A549 (cell line): ENCODE measurements at regions not wholly inside any gene's neighbourhood (a gene's known extent, or its start where the extent isn't known, plus 50 kb on each side); places are given as distances from the start of the nearest gene placed in this dataset.

ENCODE experiments used
- ATAC-seq, 2 experiments: fragments of 200-7000 bp in 1 of 2; fragments of >200 bp in 1 of 2; cut with Nextera tagmentation in 1 of 2; cut with Tn5 transposase in 1 of 2; 3 replicates each; pipeline versions ENCODE4 v1.8.0 to v1.9.1; 2018 to 2020; ENCODE audit warnings: mild to moderate bottlenecking in 1 of 2, moderate library complexity in 1 of 2
- CTCF ChIA-PET: fragments of 300-600 bp; sonication (Branson Sonifier 250); formaldehyde crosslinking; extraction: SDS; loops from one replicate; lab custom pipeline; 2021; ENCODE audit warnings: antibody characterized with exemption, inconsistent platforms; lab: Yijun Ruan, JAX
- POLR2A ChIA-PET: fragments of 350-600 bp; formaldehyde crosslinking; extraction: SDS; loops from one replicate; lab custom pipeline; 2021; ENCODE audit warnings: antibody characterized with exemption, inconsistent platforms; lab: Yijun Ruan, JAX
- DNase-seq, 2 experiments: peaks; one replicate each; pipeline versions ENCODE4 v3.0.0 to v3.0.0-alpha.2; 2011 to 2016; ENCODE audit warnings: low read depth in 1 of 2, low spot score in 1 of 2
- FAIRE-seq: peaks from 2 replicates; lab custom pipeline; 2011; peaks lifted over from hg19 to GRCh38; lab: Jason Lieb, UNC
- H3K27ac ChIP-seq, 2 experiments: fragments of >200 bp; sonication (Bioruptor Twin); formaldehyde crosslinking; 3 replicates each; pipeline ENCODE4 v1.5.1; 2016 to 2017
- H3K4me1 ChIP-seq: fragments of >200 bp; sonication (Bioruptor Twin); formaldehyde crosslinking; 3 replicates; pipeline ENCODE4 v1.6.1; 2016
- H3K4me2 ChIP-seq: fragments of >200 bp; sonication (Bioruptor Twin); formaldehyde crosslinking; 3 replicates; pipeline ENCODE4 v1.6.1; 2016
- H3K4me3 ChIP-seq: fragments of >200 bp; sonication (Bioruptor Twin); formaldehyde crosslinking; 3 replicates; pipeline ENCODE4 v1.5.1; 2016
- H3K9me3 ChIP-seq: fragments of >200 bp; sonication (Bioruptor Twin); formaldehyde crosslinking; 3 replicates; pipeline ENCODE4 v1.6.1; 2016
- BHLHE40 ChIP-seq: IDR thresholded peaks from 2 replicates; pipeline ENCODE4 v1.6.1; 2012; ENCODE audit warnings: low read depth, low read length, inconsistent platforms
- CTCF ChIP-seq: fragments of >200 bp; sonication (Bioruptor Twin); formaldehyde crosslinking; IDR thresholded peaks from 3 replicates; pipeline ENCODE4 v1.5.1; 2016
- E2F6 ChIP-seq: IDR thresholded peaks from 2 replicates; pipeline ENCODE4 v1.6.1; 2012; ENCODE audit warnings: low read depth, borderline replicate concordance
- EHF ChIP-seq: fragments of 250-450 bp; sonication (Bioruptor Pico); IDR thresholded peaks from 2 replicates; pipeline ENCODE4 v1.5.0; 2020; ENCODE audit warnings: mild to moderate bottlenecking
- EHMT2 ChIP-seq: fragments of 200-600 bp; sonication (generic); IDR thresholded peaks from 2 replicates; pipeline ENCODE4 v1.6.1; 2016; ENCODE audit warnings: antibody characterized with exemption, low read depth, mild to moderate bottlenecking, moderate library complexity
- ELK1 ChIP-seq: fragments of 150-350 bp; IDR thresholded peaks from 2 replicates; pipeline ENCODE4 v1.6.1; 2014; ENCODE audit warnings: low read depth, mild to moderate bottlenecking, low read length
- FOXS1 ChIP-seq: fragments of 250-450 bp; sonication (Bioruptor Pico); IDR thresholded peaks from 2 replicates; pipeline ENCODE4 v1.5.0; 2020; ENCODE audit warnings: mild to moderate bottlenecking, moderate library complexity
- GATA3 ChIP-seq: IDR thresholded peaks from 2 replicates; pipeline ENCODE4 v1.6.1; 2012; ENCODE audit warnings: borderline replicate concordance
- HDAC2 ChIP-seq: fragments of 200-600 bp; sonication (generic); IDR thresholded peaks from 2 replicates; pipeline ENCODE4 v1.6.1; 2016
- HMGXB4 ChIP-seq: fragments of 250-450 bp; sonication (Bioruptor Pico); IDR thresholded peaks from 2 replicates; pipeline ENCODE4 v1.5.0; 2021; ENCODE audit warnings: mild to moderate bottlenecking, moderate library complexity, borderline replicate concordance
- JUN ChIP-seq, 2 experiments: fragments of >200 bp; sonication (Bioruptor Twin); formaldehyde crosslinking; IDR thresholded peaks; 2 replicates in 1 of 2; 3 replicates in 1 of 2; pipeline ENCODE4 v1.6.1; 2016 to 2017
- MAFK ChIP-seq: fragments of 450-650 bp; IDR thresholded peaks from 2 replicates; pipeline ENCODE4 v1.6.1; 2014; ENCODE audit not compliant: partially characterized antibody
- REST ChIP-seq: fragments of 200-600 bp; sonication (generic); IDR thresholded peaks from 2 replicates; pipeline ENCODE4 v1.6.1; 2016; ENCODE audit warnings: antibody characterized with exemption, mild to moderate bottlenecking, moderate library complexity
- RNF2 ChIP-seq: fragments of 200-600 bp; sonication (generic); IDR thresholded peaks from 2 replicates; pipeline ENCODE4 v1.6.1; 2016; ENCODE audit warnings: low read depth, mild to moderate bottlenecking, antibody characterized with exemption, moderate library complexity, borderline replicate concordance
- SMC3 ChIP-seq: fragments of >200 bp; sonication (Bioruptor Twin); formaldehyde crosslinking; IDR thresholded peaks from 3 replicates; pipeline ENCODE4 v1.6.1; 2018; ENCODE audit warnings: inconsistent platforms
- TFCP2L1 ChIP-seq: fragments of 250-450 bp; sonication (Bioruptor Pico); IDR thresholded peaks from 2 replicates; pipeline ENCODE4 v1.5.0; 2021; ENCODE audit warnings: mild to moderate bottlenecking
- TP53 ChIP-seq: fragments of 250-450 bp; sonication (Bioruptor Pico); IDR thresholded peaks from 2 replicates; pipeline ENCODE4 v1.5.0; 2021; ENCODE audit warnings: mild to moderate bottlenecking, moderate library complexity
- ZC3H11A ChIP-seq: fragments of 450-650 bp; IDR thresholded peaks from 2 replicates; pipeline ENCODE4 v1.6.1; 2014; ENCODE audit warnings: antibody characterized with exemption, mild to moderate bottlenecking
- ZNF302 ChIP-seq: fragments of 250-450 bp; sonication (Bioruptor Pico); IDR thresholded peaks from 2 replicates; pipeline ENCODE4 v1.9.0; 2021; ENCODE audit warnings: inconsistent platforms, mild to moderate bottlenecking, moderate library complexity
- WGBS: methylation state at CpG from one replicate; pipeline ENCODE4 v1.1.6; 2017; ENCODE audit errors: missing lambda C conversion rate; 5-methylcytosine and 5-hydroxymethylcytosine counted together

GRCh38 chr2:16308816-16309215 lies 356.8 kb downstream of the CYRIA start:
- H3K4me3 ChIP-seq, result no peak overlapping the region
- WGBS, result 1% methylated on average over 2 of the region's 2 CpGs
- H3K4me2 ChIP-seq, result no peak overlapping the region
- no peak overlapping the region for H3K27ac ChIP-seq
- ChIA-PET POLR2A (no interaction called here), CTCF (interaction anchor here (1.8 kb wide), 1 partner anchor 10 kb away, joined by 3 read pairs; no protein-coding TSS in a partner anchor)
- TF ChIP-seq GATA3, result no peak
- no peak for TF ChIP-seq ZC3H11A
- TF ChIP-seq E2F6, result no peak
- TF ChIP-seq TP53, result no peak
- TF ChIP-seq JUN (IDR thresholded peaks at IDR 0.05), result no peak
- TF ChIP-seq SMC3, result no peak
- TF ChIP-seq EHF (CRISPR knock-in tag), result no peak
- TF ChIP-seq CTCF, result no peak
- no peak for TF ChIP-seq RNF2
- TF ChIP-seq FOXS1 (CRISPR knock-in tag), result no peak
- no peak for TF ChIP-seq REST
- no peak for TF ChIP-seq HDAC2
- TF ChIP-seq HMGXB4 (CRISPR knock-in tag), result no peak
- no peak for TF ChIP-seq MAFK
- no peak for TF ChIP-seq TFCP2L1 (CRISPR knock-in tag)
- no peak for TF ChIP-seq BHLHE40
- no peak for TF ChIP-seq EHMT2
- TF ChIP-seq ELK1, result no peak
- no peak for TF ChIP-seq ZNF302 (CRISPR knock-in tag)
- FAIRE-seq, result no peak
- H3K4me1 ChIP-seq, result no peaks in the 10 kb centered on the region
- ATAC-seq, result no peak
- DNase-seq, result no peak
- H3K9me3 ChIP-seq, result no peaks in the 10 kb centered on the region; the same call in 2 of the 3 replicates
